DMS53 treated with DMSO at 0.1 percent for 48 hours (cell line): ENCODE measurements at regions not wholly inside any gene's neighbourhood (a gene's known extent, or its start where the extent isn't known, plus 50 kb on each side); places are given as distances from the start of the nearest gene placed in this dataset.

ENCODE experiments used
- DNase-seq: peaks from one replicate; lab custom pipeline; 2025; ENCODE audit not compliant: unreplicated experiment; lab: John Stamatoyannopoulos, UW

DNA sequence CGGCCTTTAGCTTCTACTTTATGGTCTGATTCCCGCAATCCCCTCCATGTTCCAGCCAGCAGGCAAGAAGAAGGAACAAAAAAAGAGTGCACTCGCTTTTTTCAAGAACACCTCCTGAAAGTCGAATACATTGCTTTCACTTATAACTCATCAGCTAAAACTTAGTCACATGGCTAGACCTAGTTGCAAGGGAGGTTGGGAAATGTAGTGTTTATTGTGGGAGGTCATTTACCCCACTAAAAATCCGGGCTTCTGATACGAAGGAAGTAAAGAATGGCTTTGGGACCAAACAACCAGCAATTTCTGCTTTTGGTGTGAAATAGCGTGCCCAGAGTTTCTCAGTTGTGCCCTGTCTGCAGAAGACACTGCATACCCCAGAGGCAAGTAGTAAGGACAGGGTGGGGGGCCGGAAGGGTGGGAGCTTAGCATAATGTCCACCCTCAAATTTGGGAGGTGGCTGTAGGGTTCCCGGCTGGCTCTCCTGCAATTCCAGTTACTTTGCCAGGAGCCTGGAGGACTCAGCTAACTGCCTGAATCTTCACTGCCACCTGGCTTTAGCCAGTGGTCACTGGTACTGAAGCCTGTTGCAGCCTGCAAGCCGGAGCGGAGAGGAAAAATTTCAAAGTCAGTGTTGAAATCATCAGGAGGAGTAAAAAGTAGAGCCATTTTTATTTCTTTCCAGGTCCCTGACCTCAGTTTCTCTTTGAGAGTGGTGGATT is 57.7 kb upstream of the F3 start:
- DNase-seq: no peak

DNA sequence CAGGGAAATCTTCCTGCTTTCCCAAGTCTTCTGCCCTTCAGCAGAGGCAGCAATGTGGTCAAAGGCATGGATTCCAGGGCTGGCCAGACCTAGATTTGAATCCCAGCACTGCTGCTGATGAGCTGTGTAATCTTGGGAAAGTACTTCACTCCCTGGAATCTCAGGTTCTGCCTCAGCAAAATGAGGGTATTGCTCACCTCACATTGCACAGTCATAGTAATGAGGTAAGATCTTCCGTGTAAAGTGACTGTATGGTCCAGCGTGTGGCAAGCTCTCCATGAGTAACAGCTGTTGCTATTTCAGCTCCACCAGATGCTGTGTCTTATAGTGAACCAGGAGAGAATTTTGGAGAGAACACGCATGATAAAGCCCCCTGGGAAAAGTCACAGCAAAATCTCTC is 56.1 kb upstream of the F3 start:
- no peak for DNase-seq

DNA sequence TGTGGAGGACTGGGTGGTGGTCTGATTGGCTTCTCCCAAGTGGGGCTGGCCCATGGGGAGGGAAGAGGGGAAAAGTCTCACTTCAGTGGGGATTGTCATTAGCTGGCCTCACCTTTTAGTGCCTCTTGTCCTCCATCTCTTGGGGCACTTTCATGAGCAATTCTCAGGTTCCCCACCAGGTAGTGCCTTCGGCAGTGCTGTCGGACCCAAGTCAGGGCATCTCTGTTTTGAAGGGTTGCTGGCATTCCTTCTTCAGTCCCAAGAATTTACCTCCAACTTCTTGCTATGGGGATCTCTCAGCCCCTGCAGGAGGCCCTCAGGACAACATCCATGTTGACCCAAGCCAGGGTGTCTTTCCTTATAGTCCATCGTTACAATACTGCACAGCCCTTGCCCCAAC is 54.7 kb upstream of the F3 start:
- DNase-seq: no peak

DNA sequence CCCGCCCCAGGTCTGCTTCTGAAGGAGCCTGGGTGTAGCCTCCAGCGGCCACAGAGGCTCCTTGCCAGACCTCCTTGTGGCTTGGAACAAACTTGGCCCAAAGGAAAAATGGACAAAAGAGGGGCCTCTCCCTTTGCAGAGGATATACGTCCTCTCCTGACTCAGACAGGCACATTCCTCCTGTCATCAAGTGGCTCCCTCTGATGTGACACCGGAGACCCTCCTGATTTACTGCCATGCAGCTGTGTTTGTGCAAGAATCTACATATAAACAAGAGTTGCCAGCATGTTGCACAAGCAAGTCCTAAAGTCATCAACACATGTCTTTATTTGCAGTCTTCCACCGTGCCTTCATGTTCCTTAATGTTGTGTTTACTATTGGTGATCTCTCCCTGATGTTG is 54.1 kb upstream of the F3 start:
- DNase-seq: no peak

GRCh38 chr1:94593611-94594010 is 52.1 kb upstream of the F3 start:
- no peak for DNase-seq

DNA sequence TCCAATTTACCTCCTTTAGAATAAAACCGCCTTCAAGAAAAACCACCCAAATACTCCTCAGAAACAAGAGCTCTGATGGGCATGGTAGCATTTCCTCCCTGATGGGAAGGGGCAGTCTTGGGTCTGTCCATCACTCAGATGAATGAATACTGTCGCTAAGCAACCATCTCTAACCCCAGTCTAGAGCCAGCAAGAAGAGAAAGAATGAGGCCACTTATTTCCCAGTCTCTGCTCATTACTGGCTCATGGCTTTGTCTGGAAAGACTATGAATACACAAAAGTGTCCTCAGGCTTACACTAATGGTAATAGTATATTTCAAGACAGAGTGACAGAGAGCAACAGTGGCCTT is 51.0 kb upstream of the F3 start:
- DNase-seq: no peak

DNA sequence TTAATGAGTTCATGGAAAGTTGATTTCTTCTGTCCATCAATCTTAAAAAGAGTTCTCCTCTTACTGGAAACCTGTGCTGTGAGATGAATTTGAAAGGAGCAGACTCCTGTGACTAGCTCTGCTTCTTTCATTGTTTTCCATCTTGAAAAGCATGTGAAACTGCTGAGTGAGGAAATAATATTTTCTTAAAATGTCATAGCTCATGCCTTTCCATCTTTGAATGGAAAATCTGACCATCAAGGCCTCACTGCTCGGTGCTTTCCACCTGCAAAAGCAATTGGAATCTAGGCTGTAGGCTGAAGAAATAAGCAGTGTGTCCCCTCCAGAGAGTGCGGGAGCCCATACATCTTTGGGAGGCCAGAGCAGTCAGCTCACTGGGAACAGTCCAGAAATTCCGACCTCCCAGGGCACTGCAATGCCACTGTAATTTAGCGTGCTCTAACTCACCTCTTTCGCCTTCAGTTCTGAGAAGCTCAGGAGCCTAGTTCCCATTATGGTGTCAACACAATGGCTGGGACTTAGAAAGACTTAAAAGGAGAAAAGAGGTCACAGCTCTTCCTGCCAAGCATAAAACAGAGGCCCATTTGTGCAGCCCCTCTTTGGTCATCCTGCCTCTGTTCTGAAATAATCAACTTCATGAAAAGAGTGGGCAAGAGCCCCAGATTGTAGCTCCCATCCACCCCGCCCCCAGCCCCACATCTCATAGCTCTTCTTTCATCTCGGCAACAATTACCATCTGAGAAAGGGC is 50.4 kb upstream of the F3 start:
- no peak for DNase-seq
